HG03135 (cell line): ENCODE measurements at regions not wholly inside any gene's neighbourhood (a gene's known extent, or its start where the extent isn't known, plus 50 kb on each side); places are given as distances from the start of the nearest gene placed in this dataset.
"Not testable (repeated sequence)": the region's sequence is repeated elsewhere in the genome, so short reads cannot be mapped to it uniquely, and the experiment has no call there.

Experiments
- ATAC-seq: cut with Tn5 transposase; IDR thresholded peaks from one replicate; pipeline ENCODE4 v1.9.1; 2021; ENCODE audit warnings: mild to moderate bottlenecking, moderate library complexity; ENCODE audit not compliant: unreplicated experiment

DNA sequence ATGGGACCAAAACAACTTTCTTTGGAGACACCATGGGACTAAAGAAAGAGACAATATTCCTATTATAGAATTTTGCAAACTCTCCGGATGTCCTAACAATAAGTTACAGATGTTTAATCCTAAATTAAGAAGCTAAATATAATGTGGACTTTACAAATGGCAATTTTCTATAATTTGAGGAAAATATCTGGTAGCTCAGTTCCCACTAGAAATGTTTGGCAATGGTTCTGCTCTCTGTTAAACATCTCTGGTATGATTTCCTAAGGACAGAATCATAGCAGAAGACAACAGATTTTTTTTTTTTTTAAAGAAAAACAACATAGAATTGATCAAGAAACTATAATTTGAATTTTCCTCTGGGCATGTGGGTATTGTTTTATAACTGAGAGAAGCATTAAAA is 232.8 kb downstream of the ENC1 start:
- ATAC-seq = no peak

DNA sequence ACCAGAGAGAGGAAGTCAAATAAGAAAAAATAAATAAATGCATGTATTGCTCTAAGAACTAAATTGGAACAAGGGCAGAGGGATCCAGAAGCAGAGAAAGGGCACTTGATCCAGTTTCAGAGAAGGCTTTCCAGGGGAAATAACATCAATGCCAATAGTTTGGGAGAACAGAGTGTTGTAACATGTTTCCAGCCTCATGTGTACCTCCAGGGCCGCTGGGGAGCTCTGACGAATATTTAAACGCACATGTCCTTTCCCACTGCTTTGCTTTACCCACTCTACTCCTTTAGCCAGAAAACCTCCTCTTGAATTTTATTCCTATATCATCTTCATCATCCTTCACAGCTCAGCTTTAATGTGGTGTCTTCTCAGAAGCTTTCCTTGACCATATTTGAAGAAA is 233.7 kb downstream of the ENC1 start:
- no peak for ATAC-seq

DNA sequence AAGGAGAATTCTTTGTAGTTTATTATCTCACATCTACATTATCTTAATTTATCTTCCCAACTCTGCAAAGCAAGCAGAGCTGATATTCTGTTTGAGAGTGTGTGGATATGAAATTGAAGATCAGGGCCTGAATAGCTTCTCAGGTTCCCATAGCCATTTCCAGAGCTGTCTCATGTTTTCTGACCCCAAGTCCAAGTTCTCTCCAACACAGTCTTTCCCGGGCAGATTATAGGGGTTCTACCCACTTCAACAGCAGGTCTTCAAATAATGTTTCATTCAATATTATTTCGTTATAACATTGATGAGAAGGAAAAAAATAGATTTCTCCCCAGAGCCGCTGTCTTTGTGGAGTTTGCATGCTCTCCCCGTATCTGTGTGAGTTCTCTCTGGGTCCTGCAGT is 234.9 kb downstream of the ENC1 start:
- no peak for ATAC-seq

DNA sequence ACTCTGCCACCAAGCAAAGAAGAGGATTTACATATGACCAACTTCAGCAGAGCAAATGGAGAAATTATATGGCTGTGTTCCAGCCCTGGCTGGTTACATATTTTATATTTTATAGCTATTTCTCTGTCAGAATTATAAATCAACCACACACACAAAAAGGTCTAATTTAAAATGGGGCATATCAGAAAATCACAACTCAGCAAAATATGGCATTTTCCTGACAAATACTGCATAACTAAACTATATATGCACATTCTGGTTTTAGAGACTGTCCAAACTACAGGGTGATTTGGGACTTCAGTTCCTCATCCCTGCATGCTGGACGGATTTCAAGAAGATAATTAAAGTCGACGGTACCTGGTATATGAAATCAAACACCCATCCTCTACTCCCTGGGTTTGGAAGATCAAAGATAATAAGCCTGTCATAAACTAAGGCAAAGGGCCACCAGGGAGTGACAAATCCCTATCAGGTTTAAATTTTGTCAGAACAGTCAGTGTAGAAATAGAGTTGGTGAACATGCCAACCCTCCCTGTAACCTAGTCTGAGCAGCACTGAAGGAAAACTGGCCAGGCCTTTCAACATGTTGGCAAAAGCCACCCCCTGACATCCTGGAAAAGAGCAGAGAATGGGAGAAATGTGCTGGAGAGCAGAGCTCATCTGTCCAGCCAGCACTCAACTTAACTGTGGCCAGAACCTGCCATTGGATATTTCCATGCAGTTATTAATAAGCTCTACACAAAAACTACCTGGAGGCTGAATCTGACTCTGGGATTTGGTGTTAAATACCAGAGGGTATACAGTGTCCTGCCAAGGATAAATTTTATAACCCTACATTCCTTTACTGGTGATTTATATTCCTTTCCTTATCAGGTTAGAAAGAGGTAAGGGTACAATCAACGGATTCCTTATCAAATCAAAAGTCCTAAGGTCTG is 235.7 kb downstream of the ENC1 start:
- no peak for ATAC-seq

DNA sequence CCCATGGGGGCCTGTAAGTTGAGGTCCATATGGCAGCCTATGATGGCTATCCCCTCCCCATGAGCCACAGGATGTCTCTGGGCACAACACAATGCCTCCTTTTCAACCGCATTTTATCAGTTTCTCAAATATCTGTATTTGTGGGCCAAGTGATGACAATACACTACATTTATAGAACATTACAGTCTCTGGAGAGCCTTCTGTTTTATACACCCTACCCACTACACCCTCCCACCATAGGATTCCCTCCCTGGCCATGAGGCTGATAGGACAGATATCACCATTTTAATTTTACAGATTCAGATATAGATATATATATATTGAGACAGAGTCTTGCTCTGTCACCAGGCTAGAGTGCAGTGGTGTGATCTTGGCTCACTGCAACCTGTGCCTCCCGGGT is 236.8 kb downstream of the ENC1 start:
- ATAC-seq = no peak

GRCh38 chr5:74402553-74402952 is 238.0 kb downstream of the ENC1 start:
- no peak for ATAC-seq

- ATAC-seq = no peak
Observed at GRCh38 chr5:74401946-74402320, 238.6 kb downstream of the ENC1 start.

GRCh38 chr5:74401281-74401945 is 239.1 kb downstream of the ENC1 start:
- no peak for ATAC-seq

GRCh38 chr5:74400067-74400466 is 240.5 kb downstream of the ENC1 start:
- no peak for ATAC-seq

DNA sequence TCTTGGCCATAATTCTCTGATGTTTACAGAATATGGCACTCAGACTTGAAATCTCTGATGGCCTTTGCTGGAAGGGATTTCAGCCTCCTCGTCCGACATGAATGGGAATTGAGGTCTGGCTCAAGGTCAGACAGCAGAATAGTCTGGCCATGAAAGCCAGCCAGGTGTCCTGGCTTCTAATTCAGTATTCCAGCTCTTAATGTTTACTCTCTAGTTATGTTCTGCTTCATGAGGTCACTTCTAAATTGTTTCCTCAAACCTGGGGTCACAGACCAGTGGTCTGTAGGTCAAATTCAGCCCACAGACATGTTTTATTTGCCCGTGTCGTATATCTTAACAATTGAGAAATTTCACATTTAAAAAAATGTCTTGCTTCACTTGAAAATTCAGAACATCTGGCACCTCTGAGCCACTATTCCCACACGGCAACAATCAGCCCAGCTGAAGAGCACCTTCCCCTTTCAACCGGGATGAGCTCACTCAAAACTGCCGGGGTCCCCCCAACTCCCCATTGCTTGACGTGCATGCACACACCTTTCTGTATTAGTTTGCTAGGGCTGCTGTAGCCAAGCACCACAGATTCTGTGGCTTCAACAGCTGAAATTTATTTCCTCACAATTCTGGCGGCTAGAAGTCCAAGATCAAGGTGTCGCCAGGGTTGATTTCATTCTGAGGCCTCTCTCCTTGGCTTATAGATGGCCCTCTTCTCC is 243.5 kb downstream of the ENC1 start:
- no peak for ATAC-seq

GRCh38 chr5:74394916-74395880 is 245.3 kb downstream of the ENC1 start:
- ATAC-seq = no peak

DNA sequence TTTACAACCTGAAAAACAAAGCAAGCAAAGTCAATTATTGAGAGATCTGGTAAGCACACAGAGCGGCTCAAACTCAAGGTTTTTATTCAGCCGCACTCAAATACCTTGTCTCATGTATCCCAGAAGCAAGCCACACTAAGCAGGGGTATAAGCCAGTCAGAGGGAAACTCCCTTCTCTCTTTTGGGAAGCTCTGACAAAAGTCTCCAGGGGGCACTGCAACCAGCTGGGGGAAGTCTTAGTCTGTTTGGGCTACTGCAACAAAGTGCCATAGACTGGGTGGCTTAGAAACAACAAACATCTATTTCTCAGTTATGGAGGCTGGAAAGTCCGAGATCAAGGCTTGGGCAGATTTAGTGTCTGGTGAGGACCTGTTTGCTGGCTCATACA is 246.0 kb downstream of the ENC1 start:
- ATAC-seq = no peak

DNA sequence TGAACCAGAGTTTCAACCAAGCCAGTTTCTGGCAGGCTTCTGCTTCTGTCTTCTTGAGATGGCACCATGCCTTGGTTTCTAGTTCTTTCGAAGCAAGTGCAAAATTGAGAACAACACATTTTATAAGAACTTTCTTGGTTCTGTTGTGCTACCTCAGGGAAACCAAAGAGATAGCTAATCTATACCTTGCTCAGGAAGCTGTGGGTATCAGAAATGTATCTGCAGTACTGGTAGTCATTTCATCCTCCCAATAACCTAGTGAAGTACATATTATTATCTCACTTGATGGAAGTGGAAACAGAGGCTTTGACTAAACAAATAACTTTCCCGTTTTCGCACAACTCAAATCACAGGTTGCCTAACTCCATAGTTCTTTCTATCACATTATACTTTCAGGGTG is 246.6 kb downstream of the ENC1 start:
- no peak for ATAC-seq

- no peak for ATAC-seq
Observed at GRCh38 chr5:74392711-74393351, 247.7 kb downstream of the ENC1 start.

GRCh38 chr5:74391410-74391809 is 249.1 kb downstream of the ENC1 start:
- ATAC-seq = no peak

DNA sequence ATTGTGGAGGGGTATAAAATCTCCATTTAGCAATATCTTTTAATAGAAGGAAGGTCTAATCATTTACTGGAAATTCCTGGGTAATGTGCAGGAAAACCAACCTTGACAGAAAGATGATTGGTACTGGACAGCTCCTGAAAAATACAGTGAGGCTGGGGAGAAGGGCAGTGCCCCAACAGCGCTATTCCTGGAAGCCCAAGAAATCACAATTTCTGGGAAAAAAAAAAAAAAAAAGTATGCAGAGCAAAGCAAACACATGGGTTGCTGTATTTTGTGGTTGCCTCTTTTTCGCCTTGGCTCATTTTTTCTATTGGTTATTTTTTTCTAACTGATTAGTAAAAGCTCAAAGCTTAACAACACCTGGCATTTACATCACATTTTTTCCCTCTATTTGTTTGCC is 249.7 kb downstream of the ENC1 start:
- ATAC-seq = no peak

- no peak for ATAC-seq
Observed at GRCh38 chr5:74390306-74390637, 250.3 kb downstream of the ENC1 start.

- ATAC-seq = no peak
Observed at GRCh38 chr5:74389531-74390305, 250.8 kb downstream of the ENC1 start.

- not testable (repeated sequence) for ATAC-seq
Observed at GRCh38 chr5:74388411-74388810, 252.1 kb downstream of the ENC1 start.
